WTC11 (cell line): ENCODE measurements at regions not wholly inside any gene's neighbourhood (a gene's known extent, or its start where the extent isn't known, plus 50 kb on each side); places are given as distances from the start of the nearest gene placed in this dataset.

Experiments
- ERG ChIP-seq: fragments of 250-450 bp; sonication (Bioruptor Pico); IDR thresholded peaks from 2 replicates; pipeline ENCODE4 v1.8.0; 2021; ENCODE audit warnings: mild to moderate bottlenecking
- GABPB1 ChIP-seq: sonication (generic); formaldehyde crosslinking; IDR thresholded peaks from 2 replicates; pipeline ENCODE4 v1.8.1; 2023; ENCODE audit warnings: mild to moderate bottlenecking, missing genetic modification reagents
- HMGA2 ChIP-seq: fragments of 250-450 bp; sonication (Bioruptor Pico); IDR thresholded peaks from 2 replicates; pipeline ENCODE4 v1.4.0; 2021; ENCODE audit warnings: mild to moderate bottlenecking, moderate library complexity
- IRF2 ChIP-seq: sonication (generic); formaldehyde crosslinking; IDR thresholded peaks from 2 replicates; pipeline ENCODE4 v1.8.0; 2022; ENCODE audit warnings: low read depth, missing genetic modification reagents, borderline replicate concordance
- MAX ChIP-seq: sonication (generic); formaldehyde crosslinking; IDR thresholded peaks from 2 replicates; pipeline ENCODE4 v1.8.0; 2022; ENCODE audit warnings: mild to moderate bottlenecking, missing genetic modification reagents
- MLX ChIP-seq: sonication (generic); formaldehyde crosslinking; IDR thresholded peaks from 2 replicates; pipeline ENCODE4 v1.8.1; 2023; ENCODE audit warnings: mild to moderate bottlenecking, missing genetic modification reagents, moderate library complexity
- NR1H2 ChIP-seq: sonication (generic); formaldehyde crosslinking; IDR thresholded peaks from 2 replicates; pipeline ENCODE4 v1.9.0; 2021; ENCODE audit warnings: mild to moderate bottlenecking, moderate library complexity, missing genetic modification reagents
- PRRX2 ChIP-seq: fragments of 250-450 bp; sonication (Bioruptor Pico); IDR thresholded peaks from 2 replicates; pipeline ENCODE4 v1.8.0; 2021; ENCODE audit warnings: mild to moderate bottlenecking
- TEAD1 ChIP-seq: sonication (generic); formaldehyde crosslinking; IDR thresholded peaks from 2 replicates; pipeline ENCODE4 v1.8.0; 2022; ENCODE audit warnings: mild to moderate bottlenecking, missing genetic modification reagents
- TEAD4 ChIP-seq: sonication (generic); formaldehyde crosslinking; IDR thresholded peaks from 2 replicates; pipeline ENCODE4 v1.8.0; 2022; ENCODE audit warnings: mild to moderate bottlenecking, missing genetic modification reagents
- TP53 ChIP-seq: sonication (generic); formaldehyde crosslinking; IDR thresholded peaks from 2 replicates; pipeline ENCODE4 v1.8.1; 2023; ENCODE audit warnings: mild to moderate bottlenecking, missing genetic modification reagents
- TF ChIP-seq, protein P1 (sequence below): fragments of 200-600 bp; IDR thresholded peaks from 2 replicates; pipeline ENCODE4 v1.8.0; 2022; ENCODE audit warnings: antibody characterized with exemption
- TF ChIP-seq, protein P2 (sequence below): sonication (generic); formaldehyde crosslinking; IDR thresholded peaks from 2 replicates; pipeline ENCODE4 v1.8.1; 2022; ENCODE audit warnings: low read depth, missing genetic modification reagents, borderline replicate concordance
- TF ChIP-seq, protein P3 (sequence below): sonication (generic); formaldehyde crosslinking; IDR thresholded peaks from 2 replicates; pipeline ENCODE4 v1.8.0; 2022; ENCODE audit warnings: mild to moderate bottlenecking, missing genetic modification reagents

DNA sequence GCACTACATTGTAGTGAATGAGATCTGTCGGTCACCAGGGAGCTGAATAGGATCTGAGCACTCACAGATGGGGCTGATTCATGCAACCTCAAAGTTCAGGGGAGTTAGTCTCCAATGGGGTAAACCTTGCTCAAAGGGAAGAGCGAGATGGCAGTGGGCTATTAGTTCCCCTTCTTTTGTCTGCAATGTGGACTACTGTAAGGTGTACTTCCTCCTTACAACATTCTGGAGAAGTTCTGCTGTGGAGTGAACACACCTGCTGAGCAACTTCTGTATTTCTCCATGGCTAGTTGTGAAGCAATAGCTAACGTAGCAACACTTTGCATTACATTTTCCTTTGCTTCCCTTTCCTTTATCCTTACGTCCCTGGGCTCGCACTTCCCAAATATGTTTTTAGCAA is 134.3 kb upstream of the B3GAT2 start:
- TF ChIP-seq, protein P1, sequence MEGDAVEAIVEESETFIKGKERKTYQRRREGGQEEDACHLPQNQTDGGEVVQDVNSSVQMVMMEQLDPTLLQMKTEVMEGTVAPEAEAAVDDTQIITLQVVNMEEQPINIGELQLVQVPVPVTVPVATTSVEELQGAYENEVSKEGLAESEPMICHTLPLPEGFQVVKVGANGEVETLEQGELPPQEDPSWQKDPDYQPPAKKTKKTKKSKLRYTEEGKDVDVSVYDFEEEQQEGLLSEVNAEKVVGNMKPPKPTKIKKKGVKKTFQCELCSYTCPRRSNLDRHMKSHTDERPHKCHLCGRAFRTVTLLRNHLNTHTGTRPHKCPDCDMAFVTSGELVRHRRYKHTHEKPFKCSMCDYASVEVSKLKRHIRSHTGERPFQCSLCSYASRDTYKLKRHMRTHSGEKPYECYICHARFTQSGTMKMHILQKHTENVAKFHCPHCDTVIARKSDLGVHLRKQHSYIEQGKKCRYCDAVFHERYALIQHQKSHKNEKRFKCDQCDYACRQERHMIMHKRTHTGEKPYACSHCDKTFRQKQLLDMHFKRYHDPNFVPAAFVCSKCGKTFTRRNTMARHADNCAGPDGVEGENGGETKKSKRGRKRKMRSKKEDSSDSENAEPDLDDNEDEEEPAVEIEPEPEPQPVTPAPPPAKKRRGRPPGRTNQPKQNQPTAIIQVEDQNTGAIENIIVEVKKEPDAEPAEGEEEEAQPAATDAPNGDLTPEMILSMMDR, result no peak
- TF ChIP-seq GABPB1 (CRISPR knock-in tag) (no peak), TEAD1 (no peak), TP53 (no peak), MLX (CRISPR knock-in tag) (no peak), ERG (CRISPR knock-in tag) (no peak), TEAD4 (no peak), HMGA2 (CRISPR knock-in tag) (no peak), NR1H2 (no peak), PRRX2 (CRISPR knock-in tag) (no peak), IRF2 (CRISPR knock-in tag) (no peak), MAX (CRISPR knock-in tag) (no peak)
- TF ChIP-seq, protein P2, sequence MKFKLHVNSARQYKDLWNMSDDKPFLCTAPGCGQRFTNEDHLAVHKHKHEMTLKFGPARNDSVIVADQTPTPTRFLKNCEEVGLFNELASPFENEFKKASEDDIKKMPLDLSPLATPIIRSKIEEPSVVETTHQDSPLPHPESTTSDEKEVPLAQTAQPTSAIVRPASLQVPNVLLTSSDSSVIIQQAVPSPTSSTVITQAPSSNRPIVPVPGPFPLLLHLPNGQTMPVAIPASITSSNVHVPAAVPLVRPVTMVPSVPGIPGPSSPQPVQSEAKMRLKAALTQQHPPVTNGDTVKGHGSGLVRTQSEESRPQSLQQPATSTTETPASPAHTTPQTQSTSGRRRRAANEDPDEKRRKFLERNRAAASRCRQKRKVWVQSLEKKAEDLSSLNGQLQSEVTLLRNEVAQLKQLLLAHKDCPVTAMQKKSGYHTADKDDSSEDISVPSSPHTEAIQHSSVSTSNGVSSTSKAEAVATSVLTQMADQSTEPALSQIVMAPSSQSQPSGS (CRISPR knock-in tag), result no peak
- TF ChIP-seq, protein P3, sequence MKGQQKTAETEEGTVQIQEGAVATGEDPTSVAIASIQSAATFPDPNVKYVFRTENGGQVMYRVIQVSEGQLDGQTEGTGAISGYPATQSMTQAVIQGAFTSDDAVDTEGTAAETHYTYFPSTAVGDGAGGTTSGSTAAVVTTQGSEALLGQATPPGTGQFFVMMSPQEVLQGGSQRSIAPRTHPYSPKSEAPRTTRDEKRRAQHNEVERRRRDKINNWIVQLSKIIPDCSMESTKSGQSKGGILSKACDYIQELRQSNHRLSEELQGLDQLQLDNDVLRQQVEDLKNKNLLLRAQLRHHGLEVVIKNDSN (CRISPR knock-in tag), result no peak
